Chondrocyte (in vitro differentiated cells): ENCODE measurements at regions not wholly inside any gene's neighbourhood (a gene's known extent, or its start where the extent isn't known, plus 50 kb on each side); places are given as distances from the start of the nearest gene placed in this dataset.

Experiments used
- DNase-seq: peaks from one replicate; pipeline ENCODE4 v3.0.0; 2021; ENCODE audit warnings: mixed read lengths, low spot score
- H3K27ac Mint-ChIP-seq: one replicate; pipeline ENCODE4 v1.8.0; 2021; ENCODE audit warnings: mild to moderate bottlenecking, moderate library complexity, mixed read lengths; ENCODE audit not compliant: unreplicated experiment
- H3K27me3 Mint-ChIP-seq: 2 replicates; pipeline ENCODE4 v1.8.0; 2021; ENCODE audit warnings: low read depth, mixed read lengths
- H3K36me3 Mint-ChIP-seq: 2 replicates; pipeline ENCODE4 v1.8.0; 2021; ENCODE audit warnings: low read depth, mixed read lengths
- H3K4me1 Mint-ChIP-seq: 2 replicates; pipeline ENCODE4 v1.8.0; 2021; ENCODE audit warnings: low read depth, mild to moderate bottlenecking, mixed read lengths
- H3K4me3 Mint-ChIP-seq: one replicate; pipeline ENCODE4 v1.8.0; 2021; ENCODE audit warnings: mild to moderate bottlenecking, moderate library complexity, mixed read lengths; ENCODE audit not compliant: unreplicated experiment
- H3K9me3 Mint-ChIP-seq: 2 replicates; pipeline ENCODE4 v1.8.0; 2021; ENCODE audit warnings: low read depth, mixed read lengths
- CTCF ChIP-seq: fragments of 200-600 bp; sonication (generic); IDR thresholded peaks from 2 replicates; pipeline ENCODE4 v1.5.0; 2021; ENCODE audit warnings: antibody characterized with exemption, mild to moderate bottlenecking, moderate library complexity

- no peak for TF ChIP-seq CTCF
- H3K36me3 Mint-ChIP-seq, result no peaks in the 10 kb centered on the region
- DNase-seq, result no peak
- no peaks in the 10 kb centered on the region for H3K4me1 Mint-ChIP-seq
- H3K4me3 Mint-ChIP-seq, result no peak overlapping the region
- no peaks in the 10 kb centered on the region for H3K27me3 Mint-ChIP-seq
- no peak overlapping the region for H3K27ac Mint-ChIP-seq
- H3K9me3 Mint-ChIP-seq, result no peaks in the 10 kb centered on the region
These were observed 451.2 kb downstream of the FAT4 start for GRCh38 chr4:125765941-125766340.

DNA sequence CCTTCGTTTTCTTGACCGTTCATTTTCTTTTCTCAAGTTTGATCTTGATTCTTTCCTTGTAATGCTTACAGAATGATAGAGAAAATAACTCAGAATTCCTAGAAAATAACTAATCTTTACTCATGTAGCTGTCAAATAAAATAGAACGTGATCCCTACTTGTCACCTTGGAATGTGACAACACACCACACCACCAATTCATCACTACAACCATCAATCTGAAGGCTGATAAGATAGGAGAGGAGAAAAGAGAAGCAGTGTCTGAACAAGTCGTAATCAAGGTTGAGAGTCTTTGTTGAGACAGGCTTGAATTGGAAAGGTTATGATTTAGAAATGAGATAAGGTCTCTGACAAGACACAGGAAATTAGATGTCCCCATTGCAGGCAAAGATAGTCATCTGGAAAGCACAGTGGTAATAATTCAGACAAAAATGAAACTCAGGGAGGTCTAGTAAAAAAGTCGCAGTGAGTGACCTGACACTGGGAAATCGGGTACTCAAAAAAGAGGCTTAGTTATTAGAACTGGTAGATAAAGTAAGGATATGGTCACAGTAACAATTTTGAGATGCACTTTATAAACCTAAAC is 456.2 kb downstream of the FAT4 start:
- Mint-ChIP-seq H3K9me3 (no peaks in the 10 kb centered on the region), H3K4me1 (no peaks in the 10 kb centered on the region), H3K27me3 (no peaks in the 10 kb centered on the region), H3K27ac (no peak overlapping the region), H3K36me3 (no peaks in the 10 kb centered on the region), H3K4me3 (no peak overlapping the region)
- no peak for TF ChIP-seq CTCF
- DNase-seq, result no peak

DNA sequence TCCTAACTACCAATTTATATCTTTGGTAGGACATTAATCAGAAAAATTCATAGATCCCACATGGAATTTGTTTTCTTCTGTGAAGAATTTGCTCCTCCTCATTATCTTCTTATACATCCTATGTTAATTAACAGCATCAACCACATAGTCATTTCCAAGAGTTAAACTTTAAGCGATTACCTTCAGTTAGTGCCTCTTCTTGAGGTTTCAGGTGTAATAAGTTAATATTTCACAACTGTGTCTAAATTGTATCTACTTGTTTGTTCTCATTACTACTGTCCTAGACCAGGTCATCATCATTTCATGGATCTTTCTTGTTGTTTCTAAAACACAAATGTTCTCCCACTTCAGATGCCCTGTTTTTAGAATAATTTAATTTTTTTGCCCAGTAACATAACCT is 457.9 kb downstream of the FAT4 start:
- no peak overlapping the region for H3K4me3 Mint-ChIP-seq
- no peak for TF ChIP-seq CTCF
- no peak overlapping the region for H3K27ac Mint-ChIP-seq

GRCh38 chr4:125773502-125773901 is 458.7 kb downstream of the FAT4 start:
- no peak overlapping the region for H3K27ac Mint-ChIP-seq
- DNase-seq, result no peak
- H3K36me3 Mint-ChIP-seq, result peaks cover 5% of the 10 kb centered on the region
- TF ChIP-seq CTCF, result no peak
- H3K4me3 Mint-ChIP-seq, result no peak overlapping the region
- H3K9me3 Mint-ChIP-seq, result peaks cover 11% of the 10 kb centered on the region
- H3K27me3 Mint-ChIP-seq, result peaks cover 2% of the 10 kb centered on the region
- H3K4me1 Mint-ChIP-seq, result no peaks in the 10 kb centered on the region

More for the DNA sequence above, 457.9 kb downstream of the FAT4 start:
- Mint-ChIP-seq H3K4me1 (no peaks in the 10 kb centered on the region), H3K27me3 (peaks cover 2% of the 10 kb centered on the region), H3K36me3 (peaks cover 5% of the 10 kb centered on the region), H3K9me3 (peaks cover 11% of the 10 kb centered on the region)
- DNase-seq, result no peak

GRCh38 chr4:125773931-125774330 is 459.2 kb downstream of the FAT4 start:
- H3K27me3 Mint-ChIP-seq, result peaks cover 3% of the 10 kb centered on the region

More at GRCh38 chr4:125773931-125774330, 459.2 kb downstream of the FAT4 start:
- Mint-ChIP-seq H3K4me3 (no peak overlapping the region), H3K9me3 (peaks cover 11% of the 10 kb centered on the region), H3K36me3 (peaks cover 5% of the 10 kb centered on the region), H3K4me1 (no peaks in the 10 kb centered on the region), H3K27ac (no peak overlapping the region)
- no peak for DNase-seq
- TF ChIP-seq CTCF, result no peak
